PC-9 (cell line): ENCODE measurements at regions not wholly inside any gene's neighbourhood (a gene's known extent, or its start where the extent isn't known, plus 50 kb on each side); places are given as distances from the start of the nearest gene placed in this dataset.

Source experiments
- BruUV-seq: library from RNA; stranded (reverse); fragments of 400-500 nt; replicated peaks from 2 replicates; lab custom pipeline; 2021; lab: Mats Ljungman, UMichigan
- CTCF ChIA-PET: fragments of 300-600 bp; sonication (Branson Sonifier 250); formaldehyde crosslinking; loops from one replicate; lab custom pipeline; 2022; ENCODE audit warnings: antibody characterized with exemption; lab: Charles Lee
- POLR2A ChIA-PET: fragments of 300-600 bp; sonication (Branson Sonifier 250); formaldehyde crosslinking; loops from one replicate; lab custom pipeline; 2022; ENCODE audit warnings: antibody characterized with exemption; ENCODE audit not compliant: unreplicated experiment; lab: Charles Lee
- DNase-seq, 2 experiments: peaks; one replicate each; pipeline versions ENCODE4 v3.0.0 to v3.0.0-alpha.2; 2015 to 2022; ENCODE audit warnings: mixed read lengths in 1 of 2
- H2AFZ ChIP-seq: fragments of 200-600 bp; sonication (generic); 2 replicates; pipeline ENCODE4 v1.8.1; 2017; ENCODE audit warnings: antibody characterized with exemption
- H3F3A ChIP-seq: fragments of 200-600 bp; sonication (generic); 2 replicates; pipeline ENCODE4 v1.8.1; 2017; ENCODE audit warnings: antibody characterized with exemption, mild to moderate bottlenecking, low read depth; ENCODE audit not compliant: insufficient read depth
- H3K27ac ChIP-seq: fragments of 200-600 bp; sonication (generic); 2 replicates; pipeline ENCODE4 v1.6.1; 2016; ENCODE audit warnings: mixed run types
- H3K27me3 ChIP-seq: fragments of 200-600 bp; sonication (generic); 2 replicates; pipeline ENCODE4 v1.6.1; 2016; ENCODE audit warnings: low read depth, mixed run types; ENCODE audit not compliant: insufficient read depth
- H3K36me3 ChIP-seq: fragments of 200-600 bp; sonication (generic); 2 replicates; pipeline ENCODE4 v1.6.1; 2016; ENCODE audit warnings: low read depth, mixed run types
- H3K4me1 ChIP-seq: fragments of 200-600 bp; sonication (generic); replicated peaks from 2 replicates; pipeline ENCODE4 v1.6.1; 2016; ENCODE audit warnings: mixed run types; ENCODE audit not compliant: insufficient read depth
- H3K4me2 ChIP-seq: fragments of 200-600 bp; sonication (generic); 2 replicates; pipeline ENCODE4 v1.6.1; 2017; ENCODE audit warnings: mixed run types
- H3K4me3 ChIP-seq: fragments of 200-600 bp; sonication (generic); 2 replicates; pipeline ENCODE4 v1.6.1; 2016; ENCODE audit warnings: mixed run types
- H3K79me2 ChIP-seq: fragments of 200-600 bp; sonication (generic); 2 replicates; pipeline ENCODE4 v1.6.1; 2017; ENCODE audit warnings: low read depth, mixed run types
- H3K9me2 ChIP-seq: fragments of 200-600 bp; sonication (generic); 2 replicates; pipeline ENCODE4 v1.8.1; 2017; ENCODE audit warnings: mild to moderate bottlenecking; ENCODE audit not compliant: insufficient read depth
- H3K9me3 ChIP-seq: fragments of 200-600 bp; sonication (generic); 2 replicates; pipeline ENCODE4 v1.8.1; 2016; ENCODE audit warnings: low read depth; ENCODE audit not compliant: insufficient read depth
- H4K20me1 ChIP-seq: fragments of 200-600 bp; sonication (generic); 2 replicates; pipeline ENCODE4 v1.8.1; 2017; ENCODE audit not compliant: insufficient read depth
- EZH2 ChIP-seq: fragments of 200-600 bp; sonication (generic); IDR thresholded peaks from 2 replicates; pipeline ENCODE4 v1.8.0; 2017; ENCODE audit warnings: antibody characterized with exemption, low read depth
- intact Hi-C: fragments of 100-400 bp; cut with micrococcal nuclease; formaldehyde crosslinking; loops from one replicate; pipeline ENCODE4 v1.10.0; 2022; ENCODE audit not compliant: unreplicated experiment
- TF ChIP-seq, protein P1 (sequence below): fragments of 200-600 bp; sonication (generic); conservative IDR thresholded peaks from 2 replicates; pipeline ENCODE4 v1.6.1; 2017; ENCODE audit warnings: mixed run types, antibody characterized with exemption, mild to moderate bottlenecking, moderate library complexity

DNA sequence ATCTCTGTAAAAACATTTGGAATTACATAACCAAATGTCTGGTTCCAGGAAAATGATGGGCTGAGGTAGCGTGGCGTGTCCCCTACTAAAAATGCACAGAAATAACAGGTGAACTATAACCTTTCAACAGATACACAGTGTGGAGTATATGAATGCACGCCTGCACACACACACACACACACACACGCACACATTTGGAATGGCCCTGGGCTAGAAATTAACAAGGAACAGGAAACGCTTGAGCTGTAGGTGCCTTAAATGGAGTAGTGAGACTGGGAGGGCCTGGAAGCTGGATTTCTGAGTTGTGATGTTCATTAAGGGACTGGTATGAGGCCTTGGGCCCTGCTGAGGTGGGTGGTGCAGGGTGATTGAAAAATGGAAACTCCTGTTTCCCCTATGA is 246.5 kb upstream of the C1orf174 start:
- Histone ChIP-seq H3K36me3 (no peaks in the 10 kb centered on the region), H3K79me2 (no peaks in the 10 kb centered on the region), H3K27ac (no peak overlapping the region), H3K27me3 (peaks cover 81% of the 10 kb centered on the region), H3K9me3 (no peaks in the 10 kb centered on the region), H3K4me2 (no peak overlapping the region), H3K4me3 (no peak overlapping the region), H4K20me1 (no peaks in the 10 kb centered on the region), H3K4me1 (no peaks in the 10 kb centered on the region), H3K9me2 (no peaks in the 10 kb centered on the region), H3F3A (no peaks in the 10 kb centered on the region), H2AFZ (no peak overlapping the region)
- POLR2A ChIA-PET: no interaction called here
- intact Hi-C loops: no loop called here
- TF ChIP-seq, protein P1, sequence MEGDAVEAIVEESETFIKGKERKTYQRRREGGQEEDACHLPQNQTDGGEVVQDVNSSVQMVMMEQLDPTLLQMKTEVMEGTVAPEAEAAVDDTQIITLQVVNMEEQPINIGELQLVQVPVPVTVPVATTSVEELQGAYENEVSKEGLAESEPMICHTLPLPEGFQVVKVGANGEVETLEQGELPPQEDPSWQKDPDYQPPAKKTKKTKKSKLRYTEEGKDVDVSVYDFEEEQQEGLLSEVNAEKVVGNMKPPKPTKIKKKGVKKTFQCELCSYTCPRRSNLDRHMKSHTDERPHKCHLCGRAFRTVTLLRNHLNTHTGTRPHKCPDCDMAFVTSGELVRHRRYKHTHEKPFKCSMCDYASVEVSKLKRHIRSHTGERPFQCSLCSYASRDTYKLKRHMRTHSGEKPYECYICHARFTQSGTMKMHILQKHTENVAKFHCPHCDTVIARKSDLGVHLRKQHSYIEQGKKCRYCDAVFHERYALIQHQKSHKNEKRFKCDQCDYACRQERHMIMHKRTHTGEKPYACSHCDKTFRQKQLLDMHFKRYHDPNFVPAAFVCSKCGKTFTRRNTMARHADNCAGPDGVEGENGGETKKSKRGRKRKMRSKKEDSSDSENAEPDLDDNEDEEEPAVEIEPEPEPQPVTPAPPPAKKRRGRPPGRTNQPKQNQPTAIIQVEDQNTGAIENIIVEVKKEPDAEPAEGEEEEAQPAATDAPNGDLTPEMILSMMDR: no peak
- no peak for TF ChIP-seq EZH2
- no peak for DNase-seq
- no TSS peak for BruUV-seq
- CTCF ChIA-PET: no interaction called here

DNA sequence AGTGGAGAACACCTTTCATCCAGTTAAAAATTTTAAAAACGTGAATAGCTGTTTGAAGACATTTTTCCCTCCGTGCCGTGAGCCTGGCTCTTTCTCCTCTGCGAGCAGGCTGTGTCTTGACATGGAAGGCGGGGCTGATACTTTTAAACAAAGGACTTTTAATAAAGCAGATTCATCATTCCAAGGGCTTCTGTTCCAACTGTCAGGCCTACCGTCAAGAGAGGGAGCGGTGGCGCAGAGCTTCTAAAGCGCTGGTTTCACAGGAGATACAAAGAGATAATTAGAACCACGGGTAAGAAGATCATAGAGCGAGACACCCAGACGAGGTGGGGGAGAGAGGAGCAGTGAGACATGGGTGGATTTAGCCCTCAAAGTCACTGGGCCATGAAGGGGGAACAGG is 247.4 kb upstream of the C1orf174 start:
- Histone ChIP-seq H3K36me3 (no peaks in the 10 kb centered on the region), H3F3A (no peaks in the 10 kb centered on the region), H3K9me2 (no peaks in the 10 kb centered on the region), H3K4me1 (no peaks in the 10 kb centered on the region), H3K79me2 (no peaks in the 10 kb centered on the region), H2AFZ (no peak overlapping the region), H3K4me3 (no peak overlapping the region), H4K20me1 (no peaks in the 10 kb centered on the region), H3K4me2 (no peak overlapping the region), H3K9me3 (no peaks in the 10 kb centered on the region), H3K27ac (no peak overlapping the region), H3K27me3 (peaks cover 81% of the 10 kb centered on the region)
- BruUV-seq: no TSS peak
- TF ChIP-seq, protein P1: no peak
- no peak for TF ChIP-seq EZH2
- ChIA-PET CTCF (no interaction called here), POLR2A (no interaction called here)
- intact Hi-C loops: no loop called here
- DNase-seq: no peak

GRCh38 chr1:4149281-4149680 is 249.2 kb upstream of the C1orf174 start:
- BruUV-seq: no TSS peak
- ChIA-PET CTCF (no interaction called here), POLR2A (no interaction called here)
- no peak overlapping the region for H3K4me3 ChIP-seq
- no peaks in the 10 kb centered on the region for H3K4me1 ChIP-seq
- intact Hi-C loops: no loop called here
- no peaks in the 10 kb centered on the region for H3K9me2 ChIP-seq
- H2AFZ ChIP-seq: no peak overlapping the region
- H4K20me1 ChIP-seq: no peaks in the 10 kb centered on the region
- H3F3A ChIP-seq: no peaks in the 10 kb centered on the region
- no peak overlapping the region for H3K4me2 ChIP-seq
- no peak for DNase-seq
- H3K36me3 ChIP-seq: no peaks in the 10 kb centered on the region
- TF ChIP-seq, protein P1: no peak
- no peak for TF ChIP-seq EZH2
- H3K27ac ChIP-seq: no peak overlapping the region
- no peaks in the 10 kb centered on the region for H3K9me3 ChIP-seq
- peaks cover 89% of the 10 kb centered on the region for H3K27me3 ChIP-seq
- no peaks in the 10 kb centered on the region for H3K79me2 ChIP-seq
